ENCODE measurements at regions not wholly inside any gene's neighbourhood (a gene's known extent, or its start where the extent isn't known, plus 50 kb on each side); places are given as distances from the start of the nearest gene placed in this dataset.

DNA sequence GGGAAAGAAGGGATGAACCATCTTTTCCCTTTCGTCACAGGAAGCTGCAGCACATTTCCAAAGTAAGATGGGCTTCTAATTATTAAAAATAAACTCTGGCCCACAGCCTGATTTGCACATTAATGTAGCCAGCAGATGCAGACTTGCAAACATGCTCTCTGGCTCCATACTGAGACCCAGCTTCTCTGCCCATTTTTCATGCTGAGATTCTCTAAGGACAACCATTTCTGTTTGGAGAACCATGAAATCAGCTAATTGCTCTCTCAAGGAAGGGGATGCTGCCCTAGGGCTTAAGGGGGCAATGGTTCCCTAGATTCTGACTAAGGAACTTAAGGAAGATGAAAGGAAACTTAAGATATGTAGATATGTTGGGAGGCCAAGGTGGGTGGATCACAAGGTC lies 63.0 kb upstream of the CES5A start:
- DNase-seq, result no peak

DNA sequence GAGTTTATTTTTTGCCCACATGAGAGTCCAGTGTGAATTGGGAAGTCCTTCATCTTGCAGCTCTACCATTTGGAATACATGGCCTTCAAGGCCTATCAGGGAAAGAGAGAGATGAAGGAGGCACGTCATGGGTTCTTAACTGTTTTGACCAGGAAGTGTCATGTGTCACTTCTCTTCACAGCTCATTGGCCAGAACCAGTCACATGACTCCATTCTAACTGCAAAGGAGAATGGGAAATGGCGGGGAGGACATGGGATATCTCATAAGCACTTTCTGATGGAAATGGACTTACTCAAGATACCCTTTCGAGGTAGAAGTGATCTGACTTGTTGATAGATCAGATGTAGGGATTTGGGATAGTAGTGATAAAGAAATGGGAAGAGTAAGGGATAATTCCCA lies 57.9 kb upstream of the CES5A start:
- no peak for DNase-seq

DNA sequence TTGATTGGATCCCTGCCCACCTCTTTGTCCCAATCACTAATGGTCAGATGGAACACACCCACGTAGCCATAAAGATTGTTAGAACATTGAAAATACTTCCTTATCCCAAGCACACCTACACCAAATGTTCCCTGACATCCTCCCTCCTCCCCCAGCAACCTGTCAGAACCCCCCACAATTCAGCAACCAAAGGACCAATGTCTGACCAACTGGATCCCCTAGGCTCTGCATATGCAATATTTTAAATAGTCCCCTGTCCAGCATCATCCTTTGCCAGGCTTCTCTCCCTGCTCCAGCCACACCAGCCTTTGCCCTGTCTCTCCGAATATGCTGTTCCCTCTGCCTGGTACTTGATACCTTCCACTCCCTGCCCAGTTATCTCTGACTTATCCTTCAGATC lies 54.9 kb upstream of the CES5A start:
- no peak for DNase-seq

DNA sequence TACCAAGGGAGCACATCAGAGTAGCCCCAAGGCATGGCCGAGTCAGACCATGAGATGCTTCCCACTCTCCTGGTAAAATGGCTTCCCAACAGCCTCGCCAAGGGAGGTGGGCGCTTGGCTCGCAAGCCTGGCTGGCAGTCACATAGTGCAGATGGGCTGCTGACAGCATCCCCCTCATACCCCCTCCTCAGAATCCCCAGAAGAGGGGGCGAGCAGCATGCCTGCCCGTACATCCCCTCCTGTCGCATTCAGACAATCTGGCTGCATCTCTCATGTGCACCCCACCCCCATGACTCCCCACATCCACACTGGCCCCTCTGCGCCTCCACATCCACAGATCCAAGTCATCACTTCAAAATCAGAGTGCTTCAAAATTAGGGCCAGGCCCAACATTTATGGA lies 54.0 kb upstream of the CES5A start:
- no peak for DNase-seq

DNA sequence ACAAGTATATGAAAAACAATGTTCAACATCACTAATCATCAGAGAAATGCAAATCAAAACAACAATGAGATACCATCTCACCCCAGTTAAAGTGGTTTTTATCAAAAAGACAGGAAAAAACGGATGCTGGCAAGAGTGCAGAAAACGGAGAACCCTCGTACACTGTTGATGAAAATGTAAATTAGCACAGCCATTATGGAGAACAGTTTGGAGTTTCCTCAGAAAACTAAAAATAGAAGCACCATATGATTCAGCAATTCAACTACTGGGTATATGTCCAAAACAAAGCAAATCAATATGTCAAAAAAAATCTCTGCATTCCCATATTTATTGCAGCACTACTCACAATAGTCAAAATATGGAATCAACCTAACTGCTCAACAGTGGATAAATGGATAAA lies 50.1 kb upstream of the CES5A start:
- DNase-seq, result no peak

All from MV-4-11 (cell line).